Osteocyte (in vitro differentiated cells): ENCODE measurements at regions not wholly inside any gene's neighbourhood (a gene's known extent, or its start where the extent isn't known, plus 50 kb on each side); places are given as distances from the start of the nearest gene placed in this dataset.
A peak's percentile ranks its signal among the peaks of the same experiment; 100 is the strongest.

Experiments
- DNase-seq: peaks from one replicate; pipeline ENCODE4 v3.0.0; 2021; ENCODE audit warnings: mixed read lengths; ENCODE audit not compliant: unreplicated experiment; ENCODE audit errors: extremely low spot score
- H3K27ac Mint-ChIP-seq: one replicate; pipeline ENCODE4 v1.8.0; 2021; ENCODE audit warnings: mild to moderate bottlenecking, mixed read lengths; ENCODE audit not compliant: unreplicated experiment
- H3K27me3 Mint-ChIP-seq: one replicate; pipeline ENCODE4 v1.8.0; 2021; ENCODE audit warnings: mixed read lengths; ENCODE audit not compliant: unreplicated experiment
- H3K36me3 Mint-ChIP-seq: one replicate; pipeline ENCODE4 v1.8.0; 2021; ENCODE audit warnings: mixed read lengths; ENCODE audit not compliant: unreplicated experiment
- H3K4me1 Mint-ChIP-seq: one replicate; pipeline ENCODE4 v1.8.0; 2021; ENCODE audit warnings: mixed read lengths; ENCODE audit not compliant: unreplicated experiment
- H3K4me3 Mint-ChIP-seq: one replicate; pipeline ENCODE4 v1.8.0; 2021; ENCODE audit warnings: mild to moderate bottlenecking, moderate library complexity, mixed read lengths; ENCODE audit not compliant: unreplicated experiment
- H3K9me3 Mint-ChIP-seq: one replicate; pipeline ENCODE4 v1.8.0; 2021; ENCODE audit warnings: mixed read lengths; ENCODE audit not compliant: unreplicated experiment
- TF ChIP-seq, protein P1 (sequence below): fragments of 200-600 bp; sonication (generic); IDR thresholded peaks from 2 replicates; pipeline ENCODE4 v1.5.0; 2021; ENCODE audit warnings: antibody characterized with exemption, mild to moderate bottlenecking, moderate library complexity

DNA sequence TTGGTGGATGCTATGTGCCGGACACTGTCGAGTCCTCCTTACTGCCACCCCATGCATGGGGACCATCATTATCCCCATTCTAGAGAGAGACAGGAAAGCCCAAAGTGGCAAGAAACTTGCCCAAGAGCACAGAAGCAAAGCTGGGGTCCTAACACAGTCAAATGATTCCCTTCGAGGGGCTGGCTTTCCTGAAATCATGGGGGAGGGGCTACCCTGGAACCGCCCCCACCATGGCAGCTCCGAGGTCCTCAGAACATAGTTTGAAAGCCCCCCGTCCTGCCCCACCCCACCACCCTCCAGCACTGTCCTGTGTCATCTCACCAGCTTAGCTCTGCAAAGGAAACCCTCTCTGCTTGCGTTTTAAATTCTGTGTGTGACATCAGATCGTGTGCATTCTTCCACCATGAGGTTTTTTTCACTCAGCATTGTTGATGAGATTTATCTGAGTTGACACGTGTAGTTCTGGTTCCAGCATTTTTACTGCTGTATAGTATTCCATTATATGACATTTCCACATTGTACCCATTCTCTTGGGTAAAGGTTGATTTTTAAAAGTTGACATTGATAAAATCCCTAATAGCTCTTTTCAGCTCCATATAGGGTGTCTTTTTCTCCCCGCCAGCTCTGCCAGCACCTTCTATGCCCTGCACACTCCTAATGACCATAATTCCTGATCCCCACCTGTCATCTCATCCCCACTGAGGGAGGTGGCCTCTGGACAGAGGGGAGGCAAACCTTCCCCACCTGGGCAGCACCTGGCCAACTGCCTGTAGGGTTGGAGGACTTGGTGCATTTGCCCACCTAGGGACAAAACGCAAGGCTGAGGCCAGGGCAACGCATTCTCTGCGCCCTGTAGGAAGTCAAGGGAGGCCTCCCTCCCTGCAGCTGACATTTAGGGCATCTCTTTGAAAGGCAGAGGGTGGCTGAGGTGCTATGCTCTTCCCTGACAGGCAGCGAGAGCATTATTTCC is 100.2 kb upstream of the GPR26 start:
- TF ChIP-seq, protein P1, sequence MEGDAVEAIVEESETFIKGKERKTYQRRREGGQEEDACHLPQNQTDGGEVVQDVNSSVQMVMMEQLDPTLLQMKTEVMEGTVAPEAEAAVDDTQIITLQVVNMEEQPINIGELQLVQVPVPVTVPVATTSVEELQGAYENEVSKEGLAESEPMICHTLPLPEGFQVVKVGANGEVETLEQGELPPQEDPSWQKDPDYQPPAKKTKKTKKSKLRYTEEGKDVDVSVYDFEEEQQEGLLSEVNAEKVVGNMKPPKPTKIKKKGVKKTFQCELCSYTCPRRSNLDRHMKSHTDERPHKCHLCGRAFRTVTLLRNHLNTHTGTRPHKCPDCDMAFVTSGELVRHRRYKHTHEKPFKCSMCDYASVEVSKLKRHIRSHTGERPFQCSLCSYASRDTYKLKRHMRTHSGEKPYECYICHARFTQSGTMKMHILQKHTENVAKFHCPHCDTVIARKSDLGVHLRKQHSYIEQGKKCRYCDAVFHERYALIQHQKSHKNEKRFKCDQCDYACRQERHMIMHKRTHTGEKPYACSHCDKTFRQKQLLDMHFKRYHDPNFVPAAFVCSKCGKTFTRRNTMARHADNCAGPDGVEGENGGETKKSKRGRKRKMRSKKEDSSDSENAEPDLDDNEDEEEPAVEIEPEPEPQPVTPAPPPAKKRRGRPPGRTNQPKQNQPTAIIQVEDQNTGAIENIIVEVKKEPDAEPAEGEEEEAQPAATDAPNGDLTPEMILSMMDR = no peak
- DNase-seq = peak; percentile 62
- H3K27me3 Mint-ChIP-seq = no peaks in the 10 kb centered on the region
- peaks cover 4% of the 10 kb centered on the region for H3K9me3 Mint-ChIP-seq
- no peaks in the 10 kb centered on the region for H3K36me3 Mint-ChIP-seq
- H3K4me1 Mint-ChIP-seq = no peaks in the 10 kb centered on the region
- H3K27ac Mint-ChIP-seq = no peak overlapping the region
- H3K4me3 Mint-ChIP-seq = no peak overlapping the region

DNA sequence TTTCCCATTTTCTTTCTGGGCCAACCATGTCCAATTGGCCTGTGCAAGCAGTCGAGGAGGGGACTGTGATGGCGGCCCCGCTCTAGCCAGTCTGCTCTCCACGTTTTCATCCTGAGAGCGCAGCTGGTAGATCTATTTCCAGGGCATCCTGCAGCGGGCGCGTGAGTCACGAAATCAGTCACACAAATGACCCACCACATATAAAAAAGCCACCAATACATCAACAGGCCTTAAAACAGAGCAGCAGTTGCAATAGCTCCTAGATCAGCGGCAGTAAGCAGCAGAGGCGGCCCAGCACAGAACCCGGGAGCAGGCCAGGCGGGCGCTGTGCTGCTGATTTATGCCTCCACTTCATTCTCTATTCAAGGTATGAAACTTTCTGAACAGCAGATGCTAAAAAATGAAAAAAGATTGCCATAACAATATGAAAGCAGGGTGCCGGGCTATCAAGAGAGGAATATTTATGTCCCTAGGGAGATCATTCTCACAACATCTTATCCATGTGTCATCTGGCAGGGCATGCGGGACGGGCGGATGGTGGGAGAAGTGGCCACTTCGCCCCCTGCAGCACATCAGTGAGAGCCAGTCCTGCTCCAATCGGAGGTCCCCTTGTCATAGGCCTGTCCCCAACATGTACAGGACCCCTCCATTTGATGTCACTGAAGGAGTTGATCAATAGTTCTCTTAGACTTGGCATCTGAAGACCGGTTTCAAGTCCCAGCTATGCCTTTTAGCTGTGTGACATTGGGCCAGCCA is 98.0 kb upstream of the GPR26 start:
- no peak overlapping the region for H3K27ac Mint-ChIP-seq

DNA sequence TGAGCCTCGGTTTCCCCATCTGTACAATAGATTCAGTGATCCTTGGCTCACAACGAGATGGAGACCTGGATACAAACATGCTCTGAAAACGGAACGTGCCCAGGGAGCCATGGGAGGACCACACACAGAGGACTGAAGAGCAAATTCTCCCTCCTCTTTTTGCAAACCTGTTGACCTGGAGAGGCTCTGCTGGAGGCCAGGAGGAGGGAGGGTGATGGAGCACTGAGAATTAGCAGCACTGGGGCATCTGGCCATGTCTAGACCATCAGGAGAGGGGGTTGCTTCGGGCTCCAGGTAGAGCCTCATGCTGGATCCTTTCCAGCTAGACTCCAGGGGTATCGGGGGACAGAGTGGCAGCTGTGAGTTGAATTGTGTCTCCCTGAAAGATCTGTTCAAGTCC is 97.4 kb upstream of the GPR26 start:
- Mint-ChIP-seq H3K36me3 (no peaks in the 10 kb centered on the region), H3K4me3 (no peak overlapping the region), H3K27me3 (no peaks in the 10 kb centered on the region), H3K4me1 (no peaks in the 10 kb centered on the region), H3K27ac (no peak overlapping the region), H3K9me3 (peaks cover 4% of the 10 kb centered on the region)
- TF ChIP-seq, protein P1 = no peak
- peak; percentile 56 for DNase-seq

More for the DNA sequence above, 98.0 kb upstream of the GPR26 start:
- TF ChIP-seq, protein P1 = no peak
- Mint-ChIP-seq H3K9me3 (peaks cover 4% of the 10 kb centered on the region), H3K36me3 (no peaks in the 10 kb centered on the region), H3K4me3 (no peak overlapping the region), H3K27me3 (no peaks in the 10 kb centered on the region), H3K4me1 (no peaks in the 10 kb centered on the region)
- DNase-seq = peak; percentile 75

DNA sequence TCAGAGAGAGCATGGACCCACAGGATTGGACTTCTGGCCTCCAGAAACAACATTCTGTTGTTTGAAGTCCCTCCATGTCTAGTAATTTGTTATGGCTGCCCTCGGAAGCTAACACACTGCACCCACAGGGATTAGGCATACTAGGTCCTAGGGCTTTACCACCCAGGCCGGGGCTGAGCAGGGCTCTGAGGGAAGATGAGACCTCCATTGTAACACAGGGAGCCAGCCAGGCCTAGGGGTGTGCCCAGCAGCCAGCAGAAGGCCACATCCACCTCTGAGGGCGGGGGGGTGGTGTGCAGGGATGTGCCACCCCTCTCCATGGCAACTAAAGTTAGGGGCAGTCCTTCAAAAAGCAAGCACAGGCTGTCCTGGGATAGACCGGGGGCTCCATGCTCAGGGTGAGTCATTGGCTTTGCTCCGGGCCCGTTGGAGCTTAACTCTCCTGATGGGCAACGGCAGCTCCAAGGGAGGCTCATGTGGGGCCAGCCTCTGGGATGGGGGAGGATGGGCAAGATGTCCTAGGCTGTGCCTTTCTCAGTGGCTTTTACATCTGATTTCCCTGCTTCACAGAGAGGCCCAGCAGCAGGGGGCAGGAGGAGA is 96.6 kb upstream of the GPR26 start:
- Mint-ChIP-seq H3K27ac (no peak overlapping the region), H3K9me3 (peaks cover 4% of the 10 kb centered on the region), H3K36me3 (no peaks in the 10 kb centered on the region), H3K27me3 (no peaks in the 10 kb centered on the region), H3K4me1 (no peaks in the 10 kb centered on the region), H3K4me3 (no peak overlapping the region)
- TF ChIP-seq, protein P1 = no peak
- DNase-seq = peak; percentile 73
